ENCODE measurements at regions not wholly inside any gene's neighbourhood (a gene's known extent, or its start where the extent isn't known, plus 50 kb on each side); places are given as distances from the start of the nearest gene placed in this dataset.

- DNase-seq (ENCODE audit: low read depth in 3 of 3, low spot score in 2 of 3): no peak
Observed at GRCh38 chr3:165457096-165457495, 260.9 kb upstream of the SLITRK3 start.

GRCh38 chr3:165455793-165456192 is 259.6 kb upstream of the SLITRK3 start:
- no peak for DNase-seq (ENCODE audit: low read depth in 3 of 3, low spot score in 2 of 3)

- no peak for DNase-seq (ENCODE audit: low read depth in 3 of 3, low spot score in 2 of 3)
Observed at GRCh38 chr3:165455360-165455759, 259.2 kb upstream of the SLITRK3 start.

GRCh38 chr3:165451371-165452070 is 255.3 kb upstream of the SLITRK3 start:
- DNase-seq (ENCODE audit: low read depth in 3 of 3, low spot score in 2 of 3): no peak

- no peak for DNase-seq (ENCODE audit: low read depth in 3 of 3, low spot score in 2 of 3)
Observed at GRCh38 chr3:165446555-165446954, 250.4 kb upstream of the SLITRK3 start.

- DNase-seq (ENCODE audit: low read depth in 3 of 3, low spot score in 2 of 3): no peak
Observed at GRCh38 chr3:165444745-165445144, 248.6 kb upstream of the SLITRK3 start.

GRCh38 chr3:165443664-165444063 is 247.5 kb upstream of the SLITRK3 start:
- no peak for DNase-seq (ENCODE audit: low read depth in 3 of 3, low spot score in 2 of 3)

GRCh38 chr3:165442061-165442460 is 245.9 kb upstream of the SLITRK3 start:
- no peak for DNase-seq (ENCODE audit: low read depth in 3 of 3, low spot score in 2 of 3)

- DNase-seq (ENCODE audit: low read depth in 3 of 3, low spot score in 2 of 3): no peak
Observed at GRCh38 chr3:165440380-165440779, 244.2 kb upstream of the SLITRK3 start.

- no peak for DNase-seq (ENCODE audit: low read depth in 3 of 3, low spot score in 2 of 3)
Observed at GRCh38 chr3:165439765-165440164, 243.6 kb upstream of the SLITRK3 start.

GRCh38 chr3:165434516-165434915 is 238.3 kb upstream of the SLITRK3 start:
- no peak for DNase-seq (ENCODE audit: low read depth in 3 of 3, low spot score in 2 of 3)

- no peak for DNase-seq (ENCODE audit: low read depth in 3 of 3, low spot score in 2 of 3)
Observed at GRCh38 chr3:165406425-165406824, 210.2 kb upstream of the SLITRK3 start.

GRCh38 chr3:165404357-165405027 is 208.3 kb upstream of the SLITRK3 start:
- no peak for DNase-seq (ENCODE audit: low read depth in 3 of 3, low spot score in 2 of 3)

GRCh38 chr3:165403666-165404065 is 207.5 kb upstream of the SLITRK3 start:
- DNase-seq (ENCODE audit: low read depth in 3 of 3, low spot score in 2 of 3): no peak

- DNase-seq (ENCODE audit: low read depth in 3 of 3, low spot score in 2 of 3): no peak
Observed at GRCh38 chr3:165395188-165395587, 199.0 kb upstream of the SLITRK3 start.

GRCh38 chr3:165393461-165393860 is 197.3 kb upstream of the SLITRK3 start:
- DNase-seq (ENCODE audit: low read depth in 3 of 3, low spot score in 2 of 3): no peak

- no peak for DNase-seq (ENCODE audit: low read depth in 3 of 3, low spot score in 2 of 3)
Observed at GRCh38 chr3:165390166-165390565, 194.0 kb upstream of the SLITRK3 start.

- no peak for DNase-seq (ENCODE audit: low read depth in 3 of 3, low spot score in 2 of 3)
Observed at GRCh38 chr3:165389653-165390052, 193.5 kb upstream of the SLITRK3 start.

GRCh38 chr3:165389064-165389463 is 192.9 kb upstream of the SLITRK3 start:
- DNase-seq (ENCODE audit: low read depth in 3 of 3, low spot score in 2 of 3): peak in 1 of 3 donors; percentile 8

- DNase-seq (ENCODE audit: low read depth in 3 of 3, low spot score in 2 of 3): no peak
Observed at GRCh38 chr3:165383381-165383780, 187.2 kb upstream of the SLITRK3 start.

- no peak for DNase-seq (ENCODE audit: low read depth in 3 of 3, low spot score in 2 of 3)
Observed at GRCh38 chr3:165382672-165383071, 186.5 kb upstream of the SLITRK3 start.

- DNase-seq (ENCODE audit: low read depth in 3 of 3, low spot score in 2 of 3): no peak
Observed at GRCh38 chr3:165378761-165379160, 182.6 kb upstream of the SLITRK3 start.

All from right renal cortex interstitium (tissue), 3 donors.